Osteocyte (in vitro differentiated cells): ENCODE measurements at regions not wholly inside any gene's neighbourhood (a gene's known extent, or its start where the extent isn't known, plus 50 kb on each side); places are given as distances from the start of the nearest gene placed in this dataset.

Experiments
- DNase-seq: peaks from one replicate; pipeline ENCODE4 v3.0.0; 2021; ENCODE audit warnings: mixed read lengths; ENCODE audit not compliant: unreplicated experiment; ENCODE audit errors: extremely low spot score
- H3K27ac Mint-ChIP-seq: one replicate; pipeline ENCODE4 v1.8.0; 2021; ENCODE audit warnings: mild to moderate bottlenecking, mixed read lengths; ENCODE audit not compliant: unreplicated experiment
- H3K27me3 Mint-ChIP-seq: one replicate; pipeline ENCODE4 v1.8.0; 2021; ENCODE audit warnings: mixed read lengths; ENCODE audit not compliant: unreplicated experiment
- H3K36me3 Mint-ChIP-seq: one replicate; pipeline ENCODE4 v1.8.0; 2021; ENCODE audit warnings: mixed read lengths; ENCODE audit not compliant: unreplicated experiment
- H3K4me1 Mint-ChIP-seq: one replicate; pipeline ENCODE4 v1.8.0; 2021; ENCODE audit warnings: mixed read lengths; ENCODE audit not compliant: unreplicated experiment
- H3K4me3 Mint-ChIP-seq: one replicate; pipeline ENCODE4 v1.8.0; 2021; ENCODE audit warnings: mild to moderate bottlenecking, moderate library complexity, mixed read lengths; ENCODE audit not compliant: unreplicated experiment
- H3K9me3 Mint-ChIP-seq: one replicate; pipeline ENCODE4 v1.8.0; 2021; ENCODE audit warnings: mixed read lengths; ENCODE audit not compliant: unreplicated experiment
- CTCF ChIP-seq: fragments of 200-600 bp; sonication (generic); IDR thresholded peaks from 2 replicates; pipeline ENCODE4 v1.5.0; 2021; ENCODE audit warnings: antibody characterized with exemption, mild to moderate bottlenecking, moderate library complexity

GRCh38 chr4:152022543-152022942, 261.7 kb upstream of the GATB start:
- H3K36me3 Mint-ChIP-seq = no peaks in the 10 kb centered on the region
- no peak overlapping the region for H3K27ac Mint-ChIP-seq
- peaks cover 20% of the 10 kb centered on the region for H3K27me3 Mint-ChIP-seq
- no peak overlapping the region for H3K4me3 Mint-ChIP-seq
- H3K4me1 Mint-ChIP-seq = no peaks in the 10 kb centered on the region
- no peak for DNase-seq
- TF ChIP-seq CTCF = no peak
- no peaks in the 10 kb centered on the region for H3K9me3 Mint-ChIP-seq

- Mint-ChIP-seq H3K27ac (no peak overlapping the region), H3K36me3 (no peaks in the 10 kb centered on the region), H3K27me3 (peaks cover 20% of the 10 kb centered on the region), H3K4me1 (no peaks in the 10 kb centered on the region), H3K9me3 (no peaks in the 10 kb centered on the region), H3K4me3 (no peak overlapping the region)
- no peak for TF ChIP-seq CTCF
- DNase-seq = no peak
Measured at GRCh38 chr4:152021788-152022438, 261.1 kb upstream of the GATB start.

- TF ChIP-seq CTCF = no peak
- no peak overlapping the region for H3K27ac Mint-ChIP-seq
- H3K4me3 Mint-ChIP-seq = no peak overlapping the region
- no peaks in the 10 kb centered on the region for H3K36me3 Mint-ChIP-seq
- peaks cover 16% of the 10 kb centered on the region for H3K27me3 Mint-ChIP-seq
- no peaks in the 10 kb centered on the region for H3K4me1 Mint-ChIP-seq
- DNase-seq = no peak
- no peaks in the 10 kb centered on the region for H3K9me3 Mint-ChIP-seq
Measured at GRCh38 chr4:152020073-152020472, 259.3 kb upstream of the GATB start.

GRCh38 chr4:152016303-152016620, 255.5 kb upstream of the GATB start:
- no peak for DNase-seq
- Mint-ChIP-seq H3K27ac (no peak overlapping the region), H3K4me1 (no peaks in the 10 kb centered on the region), H3K36me3 (no peaks in the 10 kb centered on the region), H3K27me3 (peaks cover 21% of the 10 kb centered on the region), H3K4me3 (no peak overlapping the region), H3K9me3 (peaks cover 10% of the 10 kb centered on the region)
- no peak for TF ChIP-seq CTCF

- peaks cover 25% of the 10 kb centered on the region for H3K27me3 Mint-ChIP-seq
- H3K4me1 Mint-ChIP-seq = no peaks in the 10 kb centered on the region
- DNase-seq = no peak
- no peaks in the 10 kb centered on the region for H3K36me3 Mint-ChIP-seq
- H3K9me3 Mint-ChIP-seq = peaks cover 10% of the 10 kb centered on the region
- TF ChIP-seq CTCF = no peak
- H3K4me3 Mint-ChIP-seq = no peak overlapping the region
- no peak overlapping the region for H3K27ac Mint-ChIP-seq
Measured at GRCh38 chr4:152015597-152016302, 254.9 kb upstream of the GATB start.
